HG03103 (cell line): ENCODE measurements at regions not wholly inside any gene's neighbourhood (a gene's known extent, or its start where the extent isn't known, plus 50 kb on each side); places are given as distances from the start of the nearest gene placed in this dataset.
"Not testable (repeated sequence)": the region's sequence is repeated elsewhere in the genome, so short reads cannot be mapped to it uniquely, and the experiment has no call there.

ENCODE experiments used
- ATAC-seq: cut with Tn5 transposase; IDR thresholded peaks from one replicate; pipeline ENCODE4 v1.9.1; 2021; ENCODE audit warnings: low read depth; ENCODE audit not compliant: unreplicated experiment

DNA sequence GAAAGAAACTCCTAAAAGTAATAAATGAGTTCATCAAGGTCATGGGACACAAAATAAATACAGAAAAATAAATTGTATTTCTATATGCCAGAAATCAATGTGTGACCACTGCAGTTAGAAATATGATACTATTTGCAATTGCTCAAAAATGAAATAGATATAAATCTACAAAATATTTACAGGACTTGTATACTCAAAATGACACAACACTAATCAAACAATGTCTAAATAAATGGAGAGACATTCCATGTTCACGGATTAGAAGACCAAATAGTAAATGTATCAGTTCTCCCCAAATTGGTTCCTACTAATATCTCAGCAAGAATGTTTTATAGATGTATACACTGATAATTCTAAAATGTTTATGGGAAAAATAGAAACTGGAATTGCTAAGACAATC is 345.3 kb downstream of the NR2F1-AS1 start:
- no peak for ATAC-seq

GRCh38 chr5:93226202-93226735 is 354.8 kb downstream of the NR2F1-AS1 start:
- ATAC-seq: no peak

DNA sequence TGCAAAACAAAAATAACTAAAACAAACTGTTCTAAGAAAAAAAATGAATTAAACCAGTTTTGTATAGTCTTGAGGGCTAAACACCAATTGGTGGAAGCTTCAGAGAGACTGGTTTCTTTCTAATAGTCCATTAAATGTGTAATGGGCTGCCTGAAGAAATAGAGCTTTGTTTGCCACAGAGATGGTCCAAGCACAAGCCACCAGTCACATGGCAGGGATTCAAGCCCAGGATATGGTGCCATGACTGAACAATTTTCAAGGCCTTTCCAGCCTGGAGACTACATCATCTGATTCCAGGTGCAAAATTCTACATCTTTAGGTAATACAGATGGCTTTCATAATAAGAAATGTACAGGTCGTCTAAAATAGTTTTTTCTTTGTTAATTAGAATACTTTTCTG is 355.3 kb downstream of the NR2F1-AS1 start:
- no peak for ATAC-seq

- no peak for ATAC-seq
Measured at GRCh38 chr5:93224624-93225023, 356.4 kb downstream of the NR2F1-AS1 start.

DNA sequence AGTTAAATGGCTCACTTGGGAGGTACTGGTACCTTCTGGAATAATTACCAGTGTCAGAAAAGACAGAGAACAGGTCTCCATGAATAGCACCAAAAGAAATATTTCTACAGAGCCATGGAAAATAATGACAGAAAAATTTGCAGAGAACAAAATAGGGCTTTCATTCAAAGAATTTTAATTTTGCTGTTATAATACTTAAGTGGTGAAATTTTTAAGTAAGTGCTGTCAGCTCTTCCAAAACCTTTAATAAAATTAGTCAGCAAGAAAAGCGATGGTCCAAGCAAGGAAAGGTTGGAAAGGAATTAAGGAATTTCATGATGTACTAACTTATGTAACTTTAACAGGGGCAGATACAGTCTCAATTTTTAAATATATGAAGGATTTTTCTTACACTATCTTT is 359.2 kb downstream of the NR2F1-AS1 start:
- no peak for ATAC-seq

DNA sequence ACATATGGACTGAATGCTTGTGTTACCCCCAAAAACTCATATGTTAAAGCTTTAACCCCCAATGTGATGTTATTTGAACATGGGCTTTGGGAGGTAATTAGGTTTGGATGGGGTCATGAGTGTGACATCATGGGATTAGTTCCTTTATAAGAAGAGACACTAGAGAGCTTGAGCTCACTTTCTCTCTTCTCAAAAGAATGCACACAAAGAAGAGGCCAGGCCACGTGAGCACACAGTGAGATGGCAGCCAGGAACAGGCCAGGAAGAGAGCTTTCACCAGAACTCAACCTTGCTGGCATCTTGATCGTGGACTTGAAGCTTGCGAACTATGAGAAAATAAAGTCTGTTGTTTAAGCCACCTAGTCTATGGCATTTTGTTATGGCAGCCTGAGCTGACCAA is 360.6 kb downstream of the NR2F1-AS1 start:
- ATAC-seq: no peak

DNA sequence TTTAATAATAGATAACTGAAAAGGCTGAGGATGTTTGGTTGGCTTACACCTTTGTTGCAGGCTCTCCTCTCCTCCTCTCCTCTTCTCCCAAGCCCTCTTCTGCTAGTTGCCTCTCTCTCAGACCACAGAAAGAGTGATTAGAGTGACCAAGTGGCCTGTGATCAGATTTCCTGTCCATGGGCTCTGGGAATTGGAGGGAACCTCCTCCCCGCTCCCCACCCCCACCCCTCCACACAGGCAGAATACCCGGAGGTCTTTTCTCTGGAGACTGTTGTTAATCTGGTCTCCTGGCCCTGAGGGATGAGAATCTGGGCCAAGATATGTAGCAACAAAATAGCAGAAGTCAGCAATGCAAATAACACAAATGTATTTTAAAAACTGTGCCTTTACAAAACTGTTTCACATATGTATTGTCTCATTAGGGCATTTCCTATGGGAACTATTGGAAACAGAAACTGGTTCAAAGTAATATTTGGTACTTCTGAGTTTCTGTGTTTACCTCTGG is 361.3 kb downstream of the NR2F1-AS1 start:
- ATAC-seq: no peak

GRCh38 chr5:93213111-93213794 is 367.8 kb downstream of the NR2F1-AS1 start:
- ATAC-seq: not testable (repeated sequence)

- no peak for ATAC-seq
Measured at GRCh38 chr5:93209476-93209875, 371.5 kb downstream of the NR2F1-AS1 start.

DNA sequence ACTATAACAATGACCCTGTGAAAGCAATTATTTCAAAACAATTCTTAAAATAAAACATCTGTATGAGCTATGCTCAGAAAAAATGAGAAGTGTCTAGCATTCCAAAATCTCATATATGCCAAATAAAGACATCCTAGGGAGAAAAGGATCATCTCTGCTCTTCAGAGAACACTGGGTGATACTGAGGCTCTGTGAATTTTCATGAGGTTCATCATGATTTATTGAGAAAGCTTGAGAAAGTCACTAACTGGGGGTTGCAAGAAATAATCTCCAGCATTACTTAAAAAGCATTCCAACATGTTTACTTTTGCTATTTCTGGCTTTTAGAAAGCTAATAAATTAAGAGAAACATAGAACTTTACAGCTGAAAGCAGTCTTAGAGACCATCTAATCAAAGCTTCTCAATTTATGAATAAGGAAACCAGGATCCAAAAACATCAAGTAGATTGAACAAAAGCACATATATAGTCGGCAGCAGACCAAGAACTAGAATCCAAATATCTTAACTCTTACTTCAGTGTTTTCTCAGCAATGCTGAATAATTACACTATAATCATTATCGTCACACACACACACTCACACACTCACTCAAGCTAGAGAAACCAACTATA is 372.8 kb downstream of the NR2F1-AS1 start:
- ATAC-seq: no peak

DNA sequence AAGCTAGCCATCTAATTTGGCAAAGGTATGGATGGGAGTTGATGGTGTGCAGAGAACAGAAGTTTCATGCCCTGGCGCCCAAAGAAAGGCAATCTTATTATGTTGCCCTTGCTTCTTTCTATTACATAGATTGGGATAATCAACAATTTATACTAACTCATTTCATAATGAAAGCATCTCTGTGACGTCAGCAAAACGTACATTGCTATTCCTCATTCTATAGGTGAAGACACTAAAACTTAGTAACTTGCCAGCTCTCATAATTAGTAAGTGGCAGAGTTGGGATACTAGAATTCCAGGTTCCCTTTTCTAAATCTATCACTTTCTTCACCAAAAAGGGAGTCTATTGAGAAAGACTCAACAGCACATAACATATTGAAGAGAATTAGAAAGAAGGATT is 374.8 kb downstream of the NR2F1-AS1 start:
- no peak for ATAC-seq

- no peak for ATAC-seq
Measured at GRCh38 chr5:93201061-93201460, 380.0 kb downstream of the NR2F1-AS1 start.

- no peak for ATAC-seq
Measured at GRCh38 chr5:93196986-93197385, 384.0 kb downstream of the NR2F1-AS1 start.

DNA sequence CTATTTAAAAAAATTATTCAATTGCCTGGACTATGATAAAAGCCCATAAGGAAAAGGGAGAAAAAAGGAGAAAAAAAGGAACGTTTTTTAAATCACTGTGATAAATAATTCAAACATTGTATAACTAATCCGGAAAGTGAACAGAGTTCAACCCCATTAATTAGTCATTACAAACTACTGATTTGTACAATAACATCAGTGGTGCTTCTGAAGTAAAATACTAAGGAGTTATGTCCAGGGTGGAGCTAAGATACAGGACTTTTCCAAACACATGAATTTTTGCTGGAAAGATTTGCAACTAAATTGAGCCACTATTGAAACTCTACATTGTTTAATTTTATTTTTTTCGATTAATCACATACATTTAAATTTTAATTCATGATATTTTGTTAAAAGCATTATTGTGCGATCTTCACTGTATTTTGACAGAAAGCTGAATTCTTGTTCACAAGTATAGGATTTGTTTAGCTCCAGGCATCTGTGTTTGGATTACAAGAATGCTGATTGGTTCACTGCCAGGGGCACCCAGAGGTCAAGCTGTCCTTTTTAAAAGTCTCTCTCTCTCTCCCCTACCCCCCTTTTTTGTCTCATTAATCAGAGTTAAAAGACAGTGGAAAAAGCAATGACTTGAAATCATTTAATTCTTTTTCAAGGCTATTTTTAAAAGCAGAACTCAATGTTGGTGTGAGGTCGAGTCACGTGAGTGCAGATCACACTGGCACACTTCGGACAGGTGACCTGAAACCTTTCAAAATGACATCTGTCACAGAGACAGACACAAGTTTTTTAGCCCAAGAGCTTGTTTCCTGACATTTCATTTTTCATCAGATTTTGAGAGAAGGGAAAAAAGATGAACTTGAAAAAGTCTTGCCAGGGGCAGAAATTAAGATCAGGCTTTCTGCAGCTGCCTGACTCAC is 387.3 kb downstream of the NR2F1-AS1 start:
- no peak for ATAC-seq

- ATAC-seq: no peak
Measured at GRCh38 chr5:93192683-93193082, 388.3 kb downstream of the NR2F1-AS1 start.

DNA sequence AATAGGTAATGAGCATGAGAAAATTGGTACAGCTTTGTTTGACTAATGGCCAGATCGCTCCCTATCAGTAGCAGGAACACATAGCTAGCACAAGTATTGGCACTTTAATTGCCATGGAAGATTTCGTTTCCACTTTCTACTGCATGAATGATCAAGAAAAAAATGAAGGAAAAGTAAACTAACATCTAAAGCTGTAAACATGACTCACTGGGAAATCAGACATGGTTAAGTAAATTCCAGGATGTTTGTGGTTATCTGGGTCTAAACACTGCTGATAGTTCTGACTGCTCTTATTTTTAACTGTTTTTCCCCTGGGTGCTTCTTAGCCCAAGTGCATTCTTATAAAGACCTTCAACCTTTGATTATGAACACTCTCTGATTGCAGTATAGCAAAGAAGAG is 388.9 kb downstream of the NR2F1-AS1 start:
- no peak for ATAC-seq

DNA sequence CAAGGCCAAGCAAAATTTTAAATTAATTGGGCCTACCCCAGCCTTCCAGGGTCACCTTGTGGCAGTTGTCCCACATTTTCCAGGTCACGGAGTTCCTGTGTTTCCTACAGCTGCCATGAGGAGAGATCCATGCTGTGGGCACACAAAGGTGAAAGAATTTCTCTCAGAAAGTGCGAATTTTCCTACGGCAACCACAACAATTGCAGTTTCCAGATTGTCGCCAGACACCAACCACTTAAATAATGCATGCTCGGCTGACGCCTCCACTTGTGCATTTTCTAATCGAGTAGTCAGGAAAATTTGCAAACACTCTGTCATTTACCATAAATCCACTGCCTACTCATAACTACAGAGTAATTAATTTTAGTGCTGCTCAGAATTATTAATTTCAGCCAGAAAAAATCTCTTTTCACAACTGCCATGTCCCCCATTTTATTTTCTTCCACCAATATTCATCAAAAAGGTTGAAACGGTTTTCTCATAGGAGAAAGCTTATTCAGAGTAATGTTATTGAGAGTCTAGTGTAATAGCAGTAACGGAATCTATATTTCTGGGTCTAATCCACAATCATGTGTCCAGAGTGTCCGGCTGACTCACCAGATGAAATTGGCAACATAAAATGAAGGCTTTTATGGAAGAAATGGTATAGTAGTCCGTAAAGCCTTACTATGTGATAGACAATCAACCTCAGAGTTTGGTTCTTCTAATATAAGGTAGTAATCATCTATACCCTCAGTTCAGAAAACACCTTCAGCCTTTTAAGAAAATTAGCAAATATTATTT is 389.8 kb downstream of the NR2F1-AS1 start:
- ATAC-seq: no peak

DNA sequence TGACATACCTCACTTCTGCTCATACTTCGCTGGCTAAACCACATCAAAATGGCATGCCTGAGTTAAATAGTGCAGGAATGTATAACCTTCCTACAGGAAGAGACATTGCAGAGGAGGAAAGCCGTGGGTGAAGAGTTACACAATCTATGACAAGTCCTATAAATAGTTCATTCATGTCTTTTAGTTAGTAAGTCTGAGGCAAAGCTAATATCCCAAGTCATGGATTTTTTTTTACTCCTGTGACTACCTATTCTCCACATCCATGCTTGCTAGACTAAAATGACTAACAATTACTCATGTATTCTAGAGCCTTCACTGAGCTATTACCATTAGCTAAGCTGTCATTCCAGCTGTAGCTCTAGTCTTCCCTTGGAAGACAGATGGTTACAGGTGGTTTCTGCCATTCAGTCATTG is 391.3 kb downstream of the NR2F1-AS1 start:
- no peak for ATAC-seq

DNA sequence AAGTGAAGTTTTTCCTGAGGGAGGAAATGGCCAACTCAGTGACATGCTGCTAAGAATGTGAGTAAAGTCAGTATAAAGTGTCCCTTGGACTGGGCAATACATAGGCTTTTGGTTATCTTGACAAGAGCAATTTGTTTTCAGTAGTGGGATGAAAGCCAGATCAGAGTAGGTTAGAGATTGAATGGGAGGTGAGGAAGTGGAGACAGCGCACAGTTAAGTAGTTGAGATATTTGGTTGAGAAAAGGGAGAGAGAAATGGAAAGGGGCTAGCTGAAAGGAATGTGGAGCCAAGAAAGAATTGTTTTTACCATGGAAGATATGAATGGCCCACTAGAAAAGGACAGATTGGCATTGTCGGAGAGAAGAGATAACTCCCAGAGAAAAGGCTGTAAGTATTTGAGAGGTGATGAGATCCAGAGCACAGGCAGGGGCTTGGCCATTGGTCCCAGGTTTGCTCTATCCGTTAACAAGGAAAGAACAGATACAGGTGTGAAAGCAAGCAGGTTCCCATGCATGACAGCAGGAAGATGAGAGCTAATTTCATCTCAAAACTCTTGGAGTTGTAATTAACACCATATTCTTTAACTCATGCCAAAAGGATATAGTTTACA is 392.0 kb downstream of the NR2F1-AS1 start:
- no peak for ATAC-seq
